H1 (cell line): ENCODE measurements at regions not wholly inside any gene's neighbourhood (a gene's known extent, or its start where the extent isn't known, plus 50 kb on each side); places are given as distances from the start of the nearest gene placed in this dataset.

Experiments used
- EP300 ChIP-seq, 2 experiments: IDR thresholded peaks; 1 replicate in 1 of 2; 2 replicates in 1 of 2; pipeline ENCODE4 v1.6.1; 2011 to 2012; ENCODE audit warnings: low read depth in 2 of 2, low read length in 2 of 2, mild to moderate bottlenecking in 2 of 2, borderline replicate concordance in 1 of 2, inconsistent platforms in 1 of 2, moderate library complexity in 1 of 2
- EZH2 ChIP-seq: fragments of 200-600 bp; sonication (generic); IDR thresholded peaks from 2 replicates; pipeline ENCODE4 v1.7.1; 2012; ENCODE audit warnings: low read depth, mild to moderate bottlenecking, moderate library complexity, low read length, inconsistent platforms; ENCODE audit not compliant: severe bottlenecking
- MAFK ChIP-seq: IDR thresholded peaks from 2 replicates; pipeline ENCODE4 v1.6.1; 2012; ENCODE audit warnings: low read depth, mild to moderate bottlenecking, improper control_type of control experiment, low read length
- POLR2A ChIP-seq, 2 experiments: IDR thresholded peaks; 1 replicate in 1 of 2; 2 replicates in 1 of 2; pipeline ENCODE4 v1.6.1; 2011; ENCODE audit warnings: low read depth in 2 of 2, low read length in 2 of 2, mild to moderate bottlenecking in 2 of 2; ENCODE audit errors: control extremely low read depth in 1 of 2
- SIN3A ChIP-seq, 2 experiments: IDR thresholded peaks in 1 of 2; conservative IDR thresholded peaks in 1 of 2; 2 replicates each; pipeline ENCODE4 v1.6.1; 2011 to 2012; ENCODE audit warnings: low read length in 2 of 2, improper control_type of control experiment in 1 of 2, low read depth in 1 of 2, mild to moderate bottlenecking in 1 of 2
- TF ChIP-seq, protein P1 (sequence below), 3 experiments: IDR thresholded peaks; 1 replicate in 2 of 3; 2 replicates in 1 of 3; pipeline versions ENCODE4 v1.5.1 to v1.6.1; 2011; ENCODE audit warnings: low read length in 3 of 3, mild to moderate bottlenecking in 3 of 3, inconsistent platforms in 2 of 3, low read depth in 1 of 3, moderate library complexity in 1 of 3; ENCODE audit not compliant: insufficient read depth in 1 of 3; ENCODE audit errors: control extremely low read depth in 1 of 3

DNA sequence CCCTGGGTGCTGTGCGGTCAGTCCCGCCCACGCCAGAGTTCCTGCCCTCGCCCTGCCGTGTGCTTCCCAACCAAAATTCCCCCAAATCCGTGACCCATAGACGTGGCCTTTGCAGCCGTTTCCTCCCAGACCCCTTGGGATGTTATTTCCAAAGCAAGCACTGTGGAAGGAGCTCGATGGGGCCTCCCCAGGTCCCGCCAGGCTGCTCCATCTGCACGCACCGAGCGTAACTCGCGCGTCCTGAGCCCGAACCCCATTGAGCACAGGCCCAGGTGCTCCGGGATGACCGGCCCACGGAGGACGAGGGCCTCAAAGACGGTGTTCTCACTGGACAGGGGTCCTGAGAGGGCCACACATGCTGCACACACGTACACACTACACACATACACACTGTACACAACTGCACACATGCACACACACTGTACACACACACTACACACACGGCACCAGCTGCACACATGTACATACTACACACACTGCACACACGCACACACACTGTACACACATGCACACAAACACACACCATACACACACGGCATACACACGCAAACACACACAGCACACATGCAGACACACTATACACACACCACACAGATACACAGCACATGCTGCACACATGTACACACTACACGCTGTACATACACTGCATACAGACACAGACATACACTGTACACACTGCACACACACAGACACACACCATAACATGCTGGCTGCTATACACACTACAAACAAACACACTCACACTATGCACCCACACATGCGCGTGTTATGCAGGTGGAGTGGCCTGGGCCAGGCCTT lies 431.2 kb upstream of the SALL3 start:
- TF ChIP-seq, protein P1, sequence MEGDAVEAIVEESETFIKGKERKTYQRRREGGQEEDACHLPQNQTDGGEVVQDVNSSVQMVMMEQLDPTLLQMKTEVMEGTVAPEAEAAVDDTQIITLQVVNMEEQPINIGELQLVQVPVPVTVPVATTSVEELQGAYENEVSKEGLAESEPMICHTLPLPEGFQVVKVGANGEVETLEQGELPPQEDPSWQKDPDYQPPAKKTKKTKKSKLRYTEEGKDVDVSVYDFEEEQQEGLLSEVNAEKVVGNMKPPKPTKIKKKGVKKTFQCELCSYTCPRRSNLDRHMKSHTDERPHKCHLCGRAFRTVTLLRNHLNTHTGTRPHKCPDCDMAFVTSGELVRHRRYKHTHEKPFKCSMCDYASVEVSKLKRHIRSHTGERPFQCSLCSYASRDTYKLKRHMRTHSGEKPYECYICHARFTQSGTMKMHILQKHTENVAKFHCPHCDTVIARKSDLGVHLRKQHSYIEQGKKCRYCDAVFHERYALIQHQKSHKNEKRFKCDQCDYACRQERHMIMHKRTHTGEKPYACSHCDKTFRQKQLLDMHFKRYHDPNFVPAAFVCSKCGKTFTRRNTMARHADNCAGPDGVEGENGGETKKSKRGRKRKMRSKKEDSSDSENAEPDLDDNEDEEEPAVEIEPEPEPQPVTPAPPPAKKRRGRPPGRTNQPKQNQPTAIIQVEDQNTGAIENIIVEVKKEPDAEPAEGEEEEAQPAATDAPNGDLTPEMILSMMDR (IDR thresholded peaks at IDR 0.05; ENCODE audit: control extremely low read depth in 1 of 3, insufficient read depth in 1 of 3, low read depth in 1 of 3, low read length in 3 of 3): no peak
- TF ChIP-seq POLR2A (IDR thresholded peaks at IDR 0.05; ENCODE audit: control extremely low read depth in 1 of 2, low read depth in 2 of 2, low read length in 2 of 2) (no peak), EP300 (IDR thresholded peaks at IDR 0.05; ENCODE audit: borderline replicate concordance in 1 of 2, low read depth in 2 of 2, low read length in 2 of 2) (no peak), SIN3A (conservative IDR thresholded peaks at IDR 0.05 in 1 of 2, IDR thresholded peaks at IDR 0.05 in 1 of 2; ENCODE audit: low read depth in 1 of 2, low read length in 2 of 2) (no peak), MAFK (no peak), EZH2 (no peak)
